NCI-H748 (cell line): ENCODE measurements at regions not wholly inside any gene's neighbourhood (a gene's known extent, or its start where the extent isn't known, plus 50 kb on each side); places are given as distances from the start of the nearest gene placed in this dataset.
"Not testable (repeated sequence)": the region's sequence is repeated elsewhere in the genome, so short reads cannot be mapped to it uniquely, and the experiment has no call there.

Experiments
- DNase-seq: peaks from one replicate; lab custom pipeline; 2025; ENCODE audit not compliant: unreplicated experiment; lab: John Stamatoyannopoulos, UW

DNA sequence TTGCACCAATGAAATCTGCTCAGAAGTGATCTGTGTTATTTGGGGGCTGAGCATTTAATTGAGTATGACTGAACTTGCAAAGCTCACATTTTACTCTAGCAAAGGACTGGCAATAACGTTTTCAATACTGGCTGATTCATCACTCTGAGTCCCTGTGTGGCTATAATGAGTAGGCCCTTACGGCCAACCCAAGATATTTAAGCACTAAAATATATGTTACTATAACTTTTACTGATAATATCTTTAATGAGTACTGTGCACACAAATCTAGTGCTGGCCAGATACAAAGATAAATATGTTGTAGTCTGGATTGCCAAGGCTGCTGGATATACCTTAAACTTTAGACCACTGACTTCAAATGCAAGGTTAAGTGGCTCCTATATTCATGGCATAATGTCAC is 436.4 kb upstream of the KCNMB2 start:
- no peak for DNase-seq

DNA sequence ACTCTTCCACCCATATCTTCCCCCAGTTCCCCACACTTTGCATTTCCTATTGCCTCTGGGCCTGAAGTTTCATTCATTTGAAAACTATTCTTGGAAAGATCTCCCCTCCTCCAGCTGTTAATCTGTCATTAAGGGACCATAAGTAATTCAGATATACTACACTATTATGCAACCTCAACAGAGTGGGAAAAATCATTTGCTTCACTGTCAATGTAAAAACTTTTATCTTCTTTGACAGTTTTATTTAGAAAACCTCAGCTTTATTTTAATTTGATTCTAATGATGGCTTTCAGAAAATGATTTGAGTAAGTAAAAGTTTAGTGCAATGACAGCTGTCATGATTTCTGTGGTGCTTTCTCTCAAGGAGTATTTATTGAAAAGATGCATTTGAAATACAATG is 435.3 kb upstream of the KCNMB2 start:
- DNase-seq = no peak

DNA sequence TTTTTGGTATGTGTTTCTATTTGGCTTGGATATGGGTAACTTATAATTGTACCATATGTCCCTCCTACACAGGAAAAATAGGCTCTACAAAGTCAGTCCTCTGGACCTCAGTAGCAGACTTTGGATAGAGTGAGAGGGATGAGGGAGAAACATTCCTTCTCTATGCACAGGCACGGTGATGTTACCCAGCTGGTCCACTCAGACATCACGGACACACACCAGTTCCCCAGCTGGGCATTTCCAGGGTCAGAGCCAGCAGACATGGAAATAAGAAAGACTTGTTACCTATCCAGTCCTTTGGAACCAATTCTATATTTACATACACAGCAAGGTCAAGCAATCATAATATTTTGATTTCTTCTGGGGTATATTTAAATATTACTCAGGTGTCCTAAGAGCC is 433.1 kb upstream of the KCNMB2 start:
- DNase-seq = no peak

DNA sequence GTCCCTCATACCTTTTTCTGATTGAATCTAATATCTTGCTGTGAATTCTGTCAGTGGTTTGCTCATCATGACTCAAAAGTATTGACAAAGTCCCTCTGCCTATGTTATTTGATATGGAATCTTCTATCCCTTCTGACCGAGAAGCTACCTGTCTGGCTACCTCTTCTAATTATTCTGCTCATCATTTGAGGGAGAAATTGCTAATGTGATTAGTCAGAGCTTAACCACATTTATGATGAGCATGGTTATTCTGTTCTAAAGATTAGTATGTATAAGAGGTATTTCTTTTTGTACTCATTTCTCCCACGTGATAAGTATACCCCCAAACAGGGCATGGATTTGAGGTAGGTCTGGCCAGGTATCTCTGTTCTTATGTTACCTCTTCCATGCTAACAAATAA is 428.4 kb upstream of the KCNMB2 start:
- DNase-seq = no peak

DNA sequence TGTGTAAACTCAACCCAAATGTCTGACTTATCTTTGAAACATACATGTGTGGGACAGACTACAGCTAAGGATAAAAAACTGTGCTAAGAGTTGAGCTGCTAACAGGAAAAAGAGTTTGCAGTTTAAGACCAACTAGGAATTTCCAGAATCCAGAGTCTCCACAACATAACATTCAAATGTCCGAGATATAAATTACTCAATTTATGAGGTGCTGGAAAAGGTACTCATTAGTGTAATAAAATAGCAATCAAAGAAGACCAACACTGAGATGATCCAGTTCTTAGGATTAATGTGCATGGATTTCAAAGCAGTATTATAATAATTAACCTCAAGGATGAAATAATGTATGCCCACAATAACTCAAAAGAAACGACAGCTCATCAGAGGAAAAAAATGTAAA is 426.5 kb upstream of the KCNMB2 start:
- no peak for DNase-seq

DNA sequence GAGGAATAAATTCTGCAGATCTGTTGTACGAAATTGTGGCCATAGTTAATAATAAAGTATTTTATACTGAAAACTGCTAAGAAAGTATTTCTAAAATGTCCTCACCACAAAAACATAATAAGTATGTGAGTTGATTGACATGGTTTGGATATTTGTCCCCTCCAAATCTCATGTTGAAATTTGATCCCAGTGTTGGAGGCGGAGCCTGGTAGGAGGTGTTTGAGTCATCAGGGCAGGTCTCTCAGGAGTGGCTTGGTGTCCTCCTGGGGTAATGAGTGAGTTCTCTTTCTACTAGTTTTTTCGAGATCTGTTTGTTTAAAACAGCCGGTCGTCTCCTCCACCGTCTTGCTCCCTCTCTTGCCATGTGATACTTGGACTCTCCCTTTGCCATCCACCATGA is 424.1 kb upstream of the KCNMB2 start:
- DNase-seq = peak; percentile 9

DNA sequence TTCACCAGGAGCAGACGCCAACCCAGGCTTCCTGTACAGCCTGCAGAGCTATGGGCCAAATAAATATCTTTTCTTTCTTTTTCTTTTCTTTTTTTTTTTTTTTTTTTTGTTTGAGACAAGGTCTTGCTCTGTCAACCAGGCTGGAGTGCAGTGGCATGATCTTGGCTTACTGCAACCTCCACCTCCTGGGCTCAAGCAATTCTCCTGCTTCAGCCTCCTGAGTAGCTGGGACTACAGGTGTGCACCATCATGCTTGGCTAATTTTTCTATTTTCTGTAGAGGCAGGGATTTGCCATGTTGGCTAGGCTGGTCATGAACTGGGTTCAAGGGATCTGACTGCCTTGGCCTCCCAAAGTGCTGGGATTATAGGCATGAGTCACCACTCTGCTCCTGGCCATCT is 423.7 kb upstream of the KCNMB2 start:
- not testable (repeated sequence) for DNase-seq

DNA sequence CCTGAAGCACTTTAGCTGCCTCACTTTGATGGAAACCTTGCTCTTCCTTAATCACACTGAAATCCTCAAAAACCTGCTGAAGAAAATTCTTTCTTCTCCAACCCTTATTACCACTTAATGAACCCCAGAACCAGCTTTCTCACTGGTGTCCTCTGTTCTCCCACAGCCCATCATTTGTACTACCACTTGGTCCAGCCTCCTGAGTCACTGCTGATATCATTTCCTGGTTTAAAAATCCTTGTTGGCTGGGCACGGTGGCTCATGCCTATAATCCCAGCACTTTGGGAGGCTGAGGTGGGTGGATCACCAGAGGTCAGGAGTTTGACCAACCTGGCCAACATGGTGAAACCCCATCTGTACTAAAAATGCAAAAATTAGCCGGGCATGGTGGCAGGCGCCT is 418.6 kb upstream of the KCNMB2 start:
- DNase-seq = no peak

DNA sequence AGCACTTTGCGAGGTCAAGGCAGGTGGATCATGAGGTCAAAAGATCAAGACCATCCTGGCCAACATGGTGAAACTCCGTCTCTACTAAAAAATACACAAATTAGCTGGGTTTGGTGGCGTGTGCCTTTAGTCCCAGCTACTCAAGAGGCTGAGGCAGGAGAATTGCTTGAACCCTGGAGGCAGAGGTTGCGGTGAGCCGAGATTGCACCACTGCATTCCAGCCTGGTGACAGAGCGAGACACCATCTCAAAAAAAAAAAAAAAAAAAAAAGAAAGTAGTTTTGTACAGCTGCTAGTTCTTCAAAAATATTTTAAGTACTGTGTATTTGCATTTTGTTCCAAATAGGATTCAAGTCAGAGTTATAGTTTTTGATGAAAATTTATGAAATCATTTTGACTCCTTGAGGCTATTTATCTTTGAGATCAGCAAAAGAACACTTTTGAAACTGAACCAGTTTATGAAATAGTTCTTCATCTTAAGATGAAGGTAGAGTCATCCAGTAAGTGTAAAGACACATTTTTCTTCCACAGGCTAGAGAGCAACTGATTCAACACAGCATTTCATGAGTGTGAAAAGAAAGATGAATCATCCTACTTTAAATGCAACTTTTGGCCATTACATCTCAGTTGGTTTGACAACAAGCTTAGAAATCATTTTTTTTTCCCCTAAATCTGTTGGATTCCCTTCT is 416.5 kb upstream of the KCNMB2 start:
- DNase-seq = not testable (repeated sequence)

DNA sequence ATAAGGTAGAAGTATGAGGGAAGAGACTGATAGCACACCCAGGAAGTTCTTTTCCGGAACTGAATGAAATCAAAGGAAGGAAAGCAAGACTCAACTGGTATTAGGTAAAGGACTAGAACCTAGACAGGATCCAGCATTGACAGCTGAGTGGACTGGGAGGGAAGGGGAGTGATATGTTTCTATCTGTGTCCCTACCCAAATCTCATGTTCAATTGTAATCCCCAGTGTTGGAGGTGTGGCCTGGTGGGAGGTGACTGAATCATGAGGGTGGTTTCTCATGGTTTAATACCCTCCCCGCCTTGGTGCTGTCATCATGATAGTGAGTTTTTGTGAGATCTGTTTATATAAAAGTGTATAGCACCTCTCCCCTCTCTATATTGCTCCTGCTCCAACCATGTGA is 415.9 kb upstream of the KCNMB2 start:
- no peak for DNase-seq

DNA sequence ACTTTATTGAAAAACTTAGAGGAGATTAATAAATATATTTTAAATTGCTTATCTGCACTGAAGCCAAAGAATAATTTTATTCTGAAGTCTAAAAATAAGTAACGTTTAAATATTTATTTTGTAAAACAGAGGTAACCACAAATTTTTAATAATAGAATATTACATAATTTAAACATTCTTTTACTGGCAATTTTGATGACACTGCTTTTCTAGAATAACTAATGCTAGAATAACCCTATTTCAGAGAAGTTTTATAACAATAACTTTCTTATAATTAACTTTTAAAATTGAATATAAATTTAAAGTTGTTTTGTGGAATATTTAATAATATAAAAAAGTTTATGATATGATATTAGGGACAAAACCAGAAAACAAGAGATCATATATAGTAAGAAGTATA is 409.6 kb upstream of the KCNMB2 start:
- DNase-seq = no peak

DNA sequence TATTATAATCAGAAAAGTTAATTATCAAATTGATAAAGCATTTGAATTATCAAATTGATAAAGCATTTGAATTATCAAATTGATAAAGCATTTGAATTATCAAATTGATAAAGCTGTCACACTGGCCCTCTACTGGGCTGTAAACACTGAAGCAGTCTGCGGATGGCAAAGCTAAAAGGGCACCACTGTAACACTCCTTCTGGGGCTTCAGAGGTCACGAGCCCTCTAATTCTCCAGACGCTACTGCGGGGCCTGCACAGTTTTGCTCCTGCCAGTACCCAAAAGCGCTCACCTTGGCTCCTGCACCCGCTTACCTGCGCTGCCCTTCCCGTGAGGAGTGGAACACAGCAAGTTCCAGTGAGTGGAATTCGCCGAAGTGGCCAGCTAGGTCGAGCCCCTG is 409.0 kb upstream of the KCNMB2 start:
- DNase-seq = no peak

DNA sequence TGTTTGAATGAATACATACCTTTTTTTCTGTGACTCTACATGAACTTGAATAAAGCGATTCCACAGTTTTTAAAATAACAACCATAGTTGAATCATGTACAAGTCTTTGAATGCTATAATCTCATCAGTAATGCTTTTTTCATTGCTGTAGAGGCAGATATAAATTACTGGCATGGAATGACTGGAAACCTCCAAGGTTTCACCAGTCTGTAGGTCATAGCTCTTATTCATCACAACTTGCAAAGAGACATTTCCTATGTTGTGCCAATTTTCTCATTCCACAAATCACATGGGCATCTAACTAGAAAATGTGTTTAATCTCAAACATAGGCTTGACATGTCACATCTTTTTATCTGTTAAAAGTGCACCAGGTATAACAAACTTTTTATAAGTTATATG is 407.1 kb upstream of the KCNMB2 start:
- DNase-seq = no peak

DNA sequence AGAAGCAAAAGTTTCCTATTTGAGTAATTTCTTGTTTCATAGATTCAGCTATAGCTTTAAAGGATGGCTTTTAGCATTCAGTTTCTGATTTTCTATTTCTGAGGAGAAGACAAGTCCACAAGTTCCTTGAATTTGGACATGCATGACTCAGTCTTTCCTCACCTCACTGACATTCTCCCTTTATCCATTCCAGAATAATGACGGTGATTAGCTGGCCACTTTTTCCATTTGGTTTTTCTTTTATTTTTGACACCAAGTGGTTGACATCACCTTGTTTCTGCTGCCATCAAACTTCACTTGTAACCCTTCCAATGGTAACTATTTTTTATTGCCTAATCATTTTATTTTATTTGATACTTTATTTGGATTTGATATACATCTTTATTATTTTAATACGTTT is 404.4 kb upstream of the KCNMB2 start:
- no peak for DNase-seq

DNA sequence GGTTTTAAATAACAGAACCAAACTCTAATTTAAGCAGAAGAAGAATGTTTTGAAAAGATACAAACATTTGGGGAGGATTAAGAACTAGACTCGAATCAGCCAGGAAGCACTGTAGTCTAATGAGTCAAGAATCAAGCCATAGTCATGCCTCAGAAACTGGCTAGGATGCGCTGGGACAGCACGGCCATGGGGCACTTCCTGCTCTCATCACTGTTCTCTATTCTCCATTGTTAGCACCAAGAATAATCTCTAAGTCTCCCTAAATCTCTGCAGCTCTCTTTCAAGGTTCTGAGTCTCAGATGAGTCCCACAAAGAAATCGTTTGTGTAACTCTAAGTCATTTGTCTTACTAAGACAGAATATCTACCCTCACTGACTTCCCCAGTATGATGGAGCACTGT is 399.0 kb upstream of the KCNMB2 start:
- DNase-seq = no peak

DNA sequence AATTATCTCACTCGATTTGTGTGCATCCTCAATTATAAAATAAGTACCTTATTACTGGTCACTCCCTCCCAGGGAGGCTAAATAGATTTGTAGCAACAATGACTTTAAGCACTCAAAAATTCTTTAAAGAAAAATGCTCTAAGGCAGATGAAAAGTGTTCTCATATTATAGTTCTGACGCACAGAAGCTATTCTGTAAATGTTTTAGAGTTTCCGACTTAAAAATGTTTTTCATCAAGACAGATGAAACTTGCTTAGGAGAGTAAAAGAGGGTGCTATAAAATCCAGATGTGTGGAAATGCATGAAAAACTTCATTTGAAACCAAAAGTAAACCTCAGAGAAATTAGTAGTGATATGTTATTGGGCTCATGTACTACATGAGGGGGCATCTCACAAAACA is 398.4 kb upstream of the KCNMB2 start:
- DNase-seq = no peak

DNA sequence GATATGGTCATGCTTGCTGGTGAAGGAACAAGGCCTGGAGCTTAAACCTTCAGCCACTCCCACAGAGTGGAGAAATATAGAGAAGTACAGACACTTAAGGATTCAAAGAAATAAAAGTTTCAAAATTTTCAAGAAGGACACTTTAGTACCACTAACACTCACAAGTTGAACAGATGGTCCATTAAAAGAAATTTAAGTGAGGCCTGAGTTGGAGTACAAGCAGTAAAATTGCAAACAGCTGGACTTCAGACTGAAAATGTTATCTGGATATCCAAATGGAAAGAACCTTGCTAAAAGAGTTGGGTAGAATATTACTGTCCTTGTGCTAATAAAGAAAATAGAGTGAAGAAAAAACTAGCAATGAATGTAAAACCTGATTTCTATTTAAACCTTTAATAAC is 397.1 kb upstream of the KCNMB2 start:
- no peak for DNase-seq

DNA sequence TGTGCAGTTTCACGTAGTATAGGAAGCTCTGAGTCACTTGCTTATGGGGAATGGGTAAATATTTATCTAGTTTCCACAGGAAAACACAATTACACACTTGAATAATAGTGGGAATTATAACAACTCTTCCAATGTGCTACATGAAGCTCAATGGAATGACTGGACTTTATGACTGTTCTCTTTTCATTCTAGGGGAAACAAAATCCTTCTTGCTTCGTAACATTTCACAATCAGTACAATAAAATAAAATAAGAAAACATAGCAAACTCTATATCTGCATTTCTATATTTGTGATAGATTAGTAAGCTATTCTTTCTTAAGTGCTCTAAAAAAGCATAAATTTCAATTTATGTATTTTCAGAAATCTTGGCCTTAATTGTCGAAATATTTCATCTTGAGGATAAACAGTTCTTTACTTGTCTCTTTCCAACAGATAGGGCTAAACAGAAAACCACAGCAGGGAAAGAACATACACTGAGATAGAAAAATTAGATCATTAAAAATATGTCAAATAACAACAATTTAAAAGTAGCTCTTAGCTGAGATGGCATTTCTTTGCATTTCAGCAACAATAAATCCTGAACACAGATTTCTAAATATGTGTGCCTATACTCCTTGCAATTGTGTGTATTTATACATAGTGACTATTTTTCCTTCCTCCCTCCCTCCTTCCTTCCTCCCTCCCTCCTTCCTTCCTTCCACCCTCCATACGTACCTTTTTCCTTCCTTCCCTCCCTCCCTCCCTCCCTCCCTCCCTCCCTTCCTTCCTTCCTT is 395.5 kb upstream of the KCNMB2 start:
- DNase-seq = peak; percentile 76

DNA sequence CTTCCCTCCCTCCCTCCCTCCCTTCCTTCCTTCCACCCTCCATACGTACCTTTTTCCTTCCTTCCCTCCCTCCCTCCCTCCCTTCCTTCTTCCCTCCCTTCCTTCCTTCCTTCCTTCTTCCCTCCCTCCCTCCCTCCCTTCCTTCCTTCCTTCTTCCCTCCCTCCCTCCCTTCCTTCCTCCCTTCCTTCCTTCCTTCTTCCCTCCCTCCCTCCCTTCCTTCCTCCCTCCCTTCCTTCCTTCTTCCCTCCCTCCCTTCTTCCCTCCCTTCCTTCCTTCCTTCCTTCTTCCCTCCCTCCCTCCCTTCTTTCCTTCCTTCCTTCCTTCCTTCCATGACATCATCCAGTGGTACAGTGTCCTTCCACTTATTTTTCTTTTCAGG is 394.9 kb upstream of the KCNMB2 start:
- DNase-seq = not testable (repeated sequence)

DNA sequence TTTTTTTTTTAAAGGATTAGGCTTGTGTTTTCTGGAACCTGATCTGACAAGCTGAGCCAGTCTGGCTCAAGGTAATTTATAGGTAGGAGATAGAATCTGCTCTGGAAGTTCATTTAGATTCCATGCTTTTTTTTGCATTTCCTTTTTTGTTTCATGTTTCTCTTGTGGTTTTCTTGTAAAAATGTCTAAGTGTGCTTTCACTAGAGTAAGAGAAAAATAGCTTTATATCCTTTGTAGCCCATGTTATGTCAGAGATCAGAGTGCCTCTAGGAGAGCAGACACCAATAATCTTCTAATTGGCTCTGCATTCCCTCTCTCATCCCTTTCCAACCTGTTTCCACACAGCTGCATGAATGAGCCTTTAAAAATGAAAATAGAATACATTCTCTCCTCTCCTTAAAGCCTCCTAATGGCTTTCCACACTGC is 389.8 kb upstream of the KCNMB2 start:
- no peak for DNase-seq

DNA sequence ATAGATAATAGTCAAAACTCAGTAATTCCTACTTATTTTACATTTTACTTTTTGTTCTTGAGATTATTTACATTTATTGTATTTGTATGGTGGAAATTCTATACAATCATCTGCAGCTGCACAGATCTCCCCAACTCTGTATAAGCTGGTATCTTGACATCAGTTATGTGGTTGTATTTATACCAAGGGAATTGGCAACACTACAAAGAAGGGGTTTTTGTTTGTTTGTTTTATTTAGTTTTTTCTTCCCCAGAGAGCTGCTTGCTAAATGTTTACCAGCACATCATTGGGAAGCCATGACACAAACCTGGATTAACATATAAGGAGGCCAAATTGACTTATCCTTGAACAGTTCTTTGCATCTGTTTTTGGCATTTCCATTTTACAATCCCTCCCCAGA is 389.2 kb upstream of the KCNMB2 start:
- DNase-seq = no peak

DNA sequence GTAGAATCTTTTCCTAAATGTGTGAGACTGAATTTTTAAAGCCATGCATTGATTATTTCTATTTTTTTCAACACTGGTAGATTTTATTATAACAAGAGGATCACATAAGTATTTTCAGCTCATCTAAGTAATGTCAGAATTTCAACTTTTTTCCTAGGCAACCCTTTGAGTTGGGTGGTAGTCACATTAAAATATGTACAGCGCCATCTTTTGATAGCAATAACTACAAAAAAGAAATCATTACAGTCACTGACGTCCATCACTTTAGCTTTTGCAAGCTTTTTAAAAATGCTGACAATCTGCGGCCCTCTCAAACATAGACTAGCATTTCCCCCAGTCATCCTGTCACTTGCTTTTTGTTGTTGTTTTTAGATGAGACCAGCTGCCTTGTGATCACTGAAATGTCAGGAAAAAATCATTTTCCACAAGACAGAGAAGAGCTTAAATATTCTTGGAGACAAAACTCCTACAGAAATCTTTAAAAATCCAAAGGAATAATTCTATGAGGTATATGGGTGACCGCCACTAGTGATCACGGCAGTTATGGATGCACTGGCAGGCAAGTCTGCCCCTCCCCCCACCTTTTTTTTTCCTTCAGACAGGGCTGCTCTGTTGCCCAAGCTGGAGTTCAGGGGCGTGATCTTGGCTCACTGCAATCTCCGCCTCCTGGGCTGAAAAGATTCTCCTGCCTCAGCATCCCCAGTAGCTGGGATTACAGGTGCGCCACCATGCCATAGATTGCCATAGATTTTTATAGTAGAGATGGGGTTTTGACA is 384.0 kb upstream of the KCNMB2 start:
- peak; percentile 23 for DNase-seq
